Mesenchymal stem cell (in vitro differentiated cells and primary cell): ENCODE measurements at regions not wholly inside any gene's neighbourhood (a gene's known extent, or its start where the extent isn't known, plus 50 kb on each side); places are given as distances from the start of the nearest gene placed in this dataset.

Experiments used
- DNase-seq: peaks from one replicate; pipeline ENCODE4 v3.0.0-alpha.2; 2013
- H2AFZ ChIP-seq: one replicate; pipeline ENCODE4 v1.6.1; 2013; ENCODE audit warnings: low read depth, mild to moderate bottlenecking, control low read depth, inconsistent platforms, low read length, moderate library complexity
- H2AK5ac ChIP-seq: 2 replicates; pipeline ENCODE4 v1.6.1; 2013; ENCODE audit warnings: low read length, moderate library complexity, mild to moderate bottlenecking, inconsistent platforms; ENCODE audit not compliant: severe bottlenecking
- H2BK120ac ChIP-seq: one replicate; pipeline ENCODE4 v1.6.1; 2013; ENCODE audit warnings: low read depth, mild to moderate bottlenecking, inconsistent platforms, low read length, moderate library complexity
- H2BK12ac ChIP-seq, 2 experiments: one replicate each; pipeline ENCODE4 v1.6.1; 2013; ENCODE audit warnings: inconsistent platforms in 2 of 2, low read length in 2 of 2, mild to moderate bottlenecking in 2 of 2, moderate library complexity in 2 of 2, control low read depth in 1 of 2
- H2BK15ac ChIP-seq: one replicate; pipeline ENCODE4 v1.6.1; 2013; ENCODE audit warnings: mild to moderate bottlenecking, low read depth, inconsistent platforms; ENCODE audit not compliant: poor library complexity, severe bottlenecking
- H2BK5ac ChIP-seq: 2 replicates; pipeline ENCODE4 v1.6.1; 2013; ENCODE audit warnings: low read depth, mild to moderate bottlenecking, low read length, control low read depth, inconsistent platforms; ENCODE audit not compliant: poor library complexity, severe bottlenecking
- H3K14ac ChIP-seq, 2 experiments: one replicate each; pipeline ENCODE4 v1.6.1; 2013; ENCODE audit warnings: inconsistent platforms in 2 of 2, low read length in 2 of 2, control low read depth in 1 of 2, mild to moderate bottlenecking in 1 of 2, moderate library complexity in 1 of 2
- H3K18ac ChIP-seq, 2 experiments: one replicate each; pipeline ENCODE4 v1.6.1; 2013; ENCODE audit warnings: inconsistent platforms in 2 of 2, low read length in 2 of 2, control low read depth in 1 of 2, low read depth in 1 of 2, mild to moderate bottlenecking in 1 of 2
- H3K23ac ChIP-seq, 2 experiments: one replicate each; pipeline ENCODE4 v1.6.1; 2013; ENCODE audit warnings: inconsistent platforms in 2 of 2, low read length in 2 of 2, mild to moderate bottlenecking in 2 of 2, moderate library complexity in 2 of 2, control low read depth in 1 of 2
- H3K27ac ChIP-seq: 2 replicates; pipeline ENCODE4 v1.5.1; 2013; ENCODE audit warnings: mild to moderate bottlenecking, moderate library complexity, low read length, control low read depth, inconsistent platforms; ENCODE audit not compliant: poor library complexity, severe bottlenecking
- H3K27me3 ChIP-seq, 2 experiments: 2 replicates each; pipeline versions ENCODE4 v1.6.1 to v1.7.0; 2013; ENCODE audit warnings: low read length in 2 of 2, mild to moderate bottlenecking in 2 of 2, moderate library complexity in 2 of 2, control low read depth in 1 of 2, inconsistent platforms in 1 of 2; ENCODE audit not compliant: control insufficient read depth in 1 of 2, insufficient read depth in 1 of 2
- H3K36me3 ChIP-seq, 2 experiments: 2 replicates each; pipeline versions ENCODE4 v1.6.1 to v1.7.0; 2013; ENCODE audit warnings: low read length in 2 of 2, control low read depth in 1 of 2, inconsistent platforms in 1 of 2, low read depth in 1 of 2, mild to moderate bottlenecking in 1 of 2; ENCODE audit not compliant: insufficient read depth in 2 of 2, control insufficient read depth in 1 of 2
- H3K4ac ChIP-seq, 2 experiments: one replicate each; pipeline ENCODE4 v1.6.1; 2013; ENCODE audit warnings: inconsistent platforms in 2 of 2, low read length in 2 of 2, mild to moderate bottlenecking in 2 of 2, moderate library complexity in 2 of 2, control low read depth in 1 of 2, low read depth in 1 of 2
- H3K4me1 ChIP-seq: 2 replicates; pipeline ENCODE4 v1.6.1; 2013; ENCODE audit warnings: low read depth, low read length, control low read depth; ENCODE audit not compliant: control insufficient read depth, insufficient read depth
- H3K4me2 ChIP-seq: 2 replicates; pipeline ENCODE4 v1.6.1; 2013; ENCODE audit warnings: low read length, mild to moderate bottlenecking, inconsistent platforms; ENCODE audit not compliant: poor library complexity, severe bottlenecking
- H3K4me3 ChIP-seq, 2 experiments: 2 replicates each; pipeline versions ENCODE4 v1.5.1 to v1.7.0; 2013; ENCODE audit warnings: low read length in 2 of 2, mild to moderate bottlenecking in 2 of 2, control low read depth in 1 of 2, low read depth in 1 of 2; ENCODE audit not compliant: insufficient read depth in 1 of 2
- H3K79me1 ChIP-seq: replicated peaks from 2 replicates; pipeline ENCODE4 v1.6.1; 2013; ENCODE audit warnings: mild to moderate bottlenecking, control low read depth, low read length, inconsistent platforms; ENCODE audit not compliant: poor library complexity, severe bottlenecking
- H3K9ac ChIP-seq: 2 replicates; pipeline ENCODE4 v1.7.0; 2013; ENCODE audit warnings: mild to moderate bottlenecking, low read length, moderate library complexity
- H3K9me3 ChIP-seq: 2 replicates; pipeline ENCODE4 v1.7.0; 2013; ENCODE audit warnings: mild to moderate bottlenecking, low read length; ENCODE audit not compliant: control insufficient read depth
- H4K8ac ChIP-seq: one replicate; pipeline ENCODE4 v1.6.1; 2013; ENCODE audit warnings: inconsistent platforms, mild to moderate bottlenecking, low read length, moderate library complexity
- H4K91ac ChIP-seq: one replicate; pipeline ENCODE4 v1.6.1; 2013; ENCODE audit warnings: mild to moderate bottlenecking, low read length, inconsistent platforms
- WGBS: methylation state at CpG from one replicate; pipeline ENCODE4 v1.1.7; 2013; ENCODE audit warnings: mixed read lengths; 5-methylcytosine and 5-hydroxymethylcytosine counted together

DNA sequence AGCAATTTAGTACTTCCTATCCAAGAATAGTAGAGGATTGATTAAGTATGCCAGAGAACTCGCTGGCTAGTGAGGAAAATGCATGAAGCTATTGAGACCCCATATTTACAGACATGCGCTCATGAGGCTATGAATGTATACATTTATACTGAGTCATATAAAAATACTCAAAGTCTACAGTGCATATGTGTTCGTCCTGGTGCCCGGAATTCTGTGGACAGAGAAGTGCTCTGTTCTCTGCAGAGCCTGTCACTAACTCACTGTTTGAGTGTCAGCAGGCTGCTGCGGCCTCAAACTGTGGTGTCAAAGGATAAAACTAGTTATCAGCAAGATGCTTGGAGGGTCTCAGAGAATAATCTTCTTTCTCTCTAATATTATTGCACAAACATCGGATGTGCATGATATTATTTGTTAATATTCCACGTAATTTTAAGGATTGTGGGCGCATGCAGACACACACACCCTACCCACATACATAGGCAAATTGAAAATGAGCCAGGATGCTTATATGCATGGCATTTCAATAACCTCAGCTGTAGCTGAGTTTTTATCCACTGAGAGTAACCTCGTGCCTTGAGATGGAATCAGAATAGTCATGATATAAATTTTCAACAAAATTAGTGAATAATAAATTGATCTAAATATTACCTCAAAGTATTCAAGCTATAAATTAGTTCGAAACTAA lies 50.0 kb upstream of the TSC22D2 start:
- no peak overlapping the region for H2BK12ac ChIP-seq
- H3K4ac ChIP-seq, result no peak overlapping the region
- no peaks in the 10 kb centered on the region for H3K36me3 ChIP-seq
- no peaks in the 10 kb centered on the region for H3K27me3 ChIP-seq
- no peak overlapping the region for H2AK5ac ChIP-seq
- no peak overlapping the region for H3K4me2 ChIP-seq
- H4K8ac ChIP-seq, result no peak overlapping the region
- no peaks in the 10 kb centered on the region for H3K9me3 ChIP-seq
- H3K23ac ChIP-seq, result no peak overlapping the region
- H2BK15ac ChIP-seq, result no peak overlapping the region
- no peak overlapping the region for H3K4me3 ChIP-seq
- H3K9ac ChIP-seq, result no peak overlapping the region
- H3K27ac ChIP-seq, result no peak overlapping the region
- no peak overlapping the region for H3K14ac ChIP-seq
- H4K91ac ChIP-seq, result no peak overlapping the region
- H3K4me1 ChIP-seq, result no peaks in the 10 kb centered on the region
- DNase-seq, result no peak
- WGBS, result 72% methylated on average over 4 of the region's 10 CpGs
- H2BK120ac ChIP-seq, result no peak overlapping the region
- H3K79me1 ChIP-seq, result no peaks in the 10 kb centered on the region
- no peak overlapping the region for H2BK5ac ChIP-seq
- no peak overlapping the region for H3K18ac ChIP-seq
- H2AFZ ChIP-seq, result no peak overlapping the region

DNA sequence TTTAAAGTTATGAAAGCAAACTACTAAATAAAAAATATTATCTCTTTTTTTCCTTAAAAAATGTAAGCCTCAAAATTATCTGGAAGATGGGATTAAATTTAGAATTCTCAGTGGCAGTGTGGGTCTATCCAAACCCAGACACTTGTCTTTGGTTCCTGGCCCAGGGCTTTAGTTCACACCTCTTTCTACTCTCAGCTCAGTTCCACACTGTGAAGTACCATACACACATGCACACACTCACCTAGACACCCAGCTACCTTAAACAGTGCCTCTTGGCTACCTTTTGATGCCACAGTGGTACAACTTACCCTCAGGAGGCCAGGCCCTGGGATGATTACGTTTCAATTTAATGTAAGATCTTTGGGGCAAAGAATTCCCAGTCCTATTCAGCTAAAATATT lies 51.0 kb upstream of the TSC22D2 start:
- Histone ChIP-seq H3K23ac (no peak overlapping the region), H3K4me3 (no peak overlapping the region), H2AFZ (no peak overlapping the region), H3K9ac (no peak overlapping the region), H3K4me1 (no peaks in the 10 kb centered on the region), H2BK15ac (no peak overlapping the region), H3K18ac (peak overlapping the region in 1 of 2 experiments; percentile 57), H3K27me3 (no peaks in the 10 kb centered on the region), H2AK5ac (peak overlapping the region; percentile 50), H2BK120ac (no peak overlapping the region), H4K8ac (no peak overlapping the region), H3K4ac (no peak overlapping the region), H3K27ac (no peak overlapping the region), H4K91ac (no peak overlapping the region), H2BK12ac (peak overlapping the region in 1 of 2 experiments; percentile 15), H2BK5ac (no peak overlapping the region), H3K14ac (no peak overlapping the region), H3K4me2 (no peak overlapping the region), H3K9me3 (no peaks in the 10 kb centered on the region), H3K79me1 (no peaks in the 10 kb centered on the region), H3K36me3 (no peaks in the 10 kb centered on the region)
- DNase-seq, result no peak
- no CpG with 5 or more reads among the region's 1 CpG for WGBS

DNA sequence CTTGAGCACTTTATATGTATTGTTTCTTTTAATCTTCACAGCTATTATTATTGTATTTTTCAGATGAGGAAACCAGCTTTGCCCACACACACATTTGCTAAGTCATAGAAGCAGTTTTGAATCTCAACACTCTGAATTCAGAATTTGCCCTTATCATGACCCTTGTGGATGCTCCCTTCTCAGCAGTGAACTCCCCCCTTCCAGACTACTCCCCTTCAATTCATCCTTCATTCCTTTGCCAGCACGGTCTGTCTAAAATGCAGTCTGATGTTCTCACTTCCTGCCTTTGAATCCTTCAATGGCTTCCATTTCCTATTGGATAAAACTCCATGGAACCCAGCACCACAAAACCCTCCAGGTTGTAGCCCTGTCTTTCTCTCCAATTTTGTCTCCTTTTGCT lies 52.5 kb upstream of the TSC22D2 start:
- H3K27me3 ChIP-seq, result no peaks in the 10 kb centered on the region
- H2BK15ac ChIP-seq, result no peak overlapping the region
- no peak overlapping the region for H3K4ac ChIP-seq
- no peak overlapping the region for H3K23ac ChIP-seq
- H3K79me1 ChIP-seq, result no peaks in the 10 kb centered on the region
- no peak overlapping the region for H2BK12ac ChIP-seq
- no peak overlapping the region for H3K27ac ChIP-seq
- no peak overlapping the region for H3K14ac ChIP-seq
- 64% methylated on average over 1 of the region's 1 CpG for WGBS
- no peaks in the 10 kb centered on the region for H3K36me3 ChIP-seq
- H3K4me1 ChIP-seq, result no peaks in the 10 kb centered on the region
- H4K91ac ChIP-seq, result no peak overlapping the region
- no peak overlapping the region for H4K8ac ChIP-seq
- H3K4me2 ChIP-seq, result no peak overlapping the region
- H2BK120ac ChIP-seq, result no peak overlapping the region
- H3K9ac ChIP-seq, result no peak overlapping the region
- H3K4me3 ChIP-seq, result no peak overlapping the region
- no peak overlapping the region for H2AFZ ChIP-seq
- H3K9me3 ChIP-seq, result no peaks in the 10 kb centered on the region
- DNase-seq, result no peak
- no peak overlapping the region for H2BK5ac ChIP-seq
- no peak overlapping the region for H3K18ac ChIP-seq
- no peak overlapping the region for H2AK5ac ChIP-seq

DNA sequence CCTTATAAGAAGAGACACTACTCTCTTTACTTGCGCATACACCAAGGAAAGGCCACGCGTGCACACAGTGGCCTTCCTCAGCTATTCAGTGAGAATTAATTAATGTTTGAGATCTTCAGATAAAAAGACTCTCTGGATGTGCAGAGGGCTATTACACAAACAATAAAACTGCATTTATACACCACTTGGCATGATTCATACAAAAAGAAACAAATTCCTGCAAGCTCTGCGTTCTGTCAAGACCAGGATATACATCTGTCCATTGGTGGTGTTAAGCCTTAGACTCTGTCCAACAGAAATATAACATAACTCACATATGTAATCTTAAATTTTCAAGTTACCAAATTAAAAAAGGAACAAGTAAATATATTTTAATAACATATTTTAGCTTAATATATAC lies 55.2 kb upstream of the TSC22D2 start:
- no peak overlapping the region for H4K91ac ChIP-seq
- H2BK12ac ChIP-seq, result no peak overlapping the region
- H3K4me1 ChIP-seq, result peaks cover 4% of the 10 kb centered on the region
- H3K4me3 ChIP-seq, result no peak overlapping the region
- H3K79me1 ChIP-seq, result no peaks in the 10 kb centered on the region
- WGBS, result no CpG with 5 or more reads among the region's 4 CpGs
- H2BK15ac ChIP-seq, result no peak overlapping the region
- no peak overlapping the region for H2BK5ac ChIP-seq
- no peak overlapping the region for H2AK5ac ChIP-seq
- H3K4ac ChIP-seq, result no peak overlapping the region
- no peaks in the 10 kb centered on the region for H3K36me3 ChIP-seq
- DNase-seq, result peak; percentile 61
- H2BK120ac ChIP-seq, result no peak overlapping the region
- no peak overlapping the region for H3K9ac ChIP-seq
- no peak overlapping the region for H3K23ac ChIP-seq
- no peaks in the 10 kb centered on the region for H3K9me3 ChIP-seq
- H4K8ac ChIP-seq, result no peak overlapping the region
- H3K27me3 ChIP-seq, result no peaks in the 10 kb centered on the region
- no peak overlapping the region for H3K14ac ChIP-seq
- H2AFZ ChIP-seq, result no peak overlapping the region
- no peak overlapping the region for H3K27ac ChIP-seq
- no peak overlapping the region for H3K4me2 ChIP-seq
- H3K18ac ChIP-seq, result no peak overlapping the region
